Upper lobe of right lung (tissue), 1 donor: ENCODE measurements at regions not wholly inside any gene's neighbourhood (a gene's known extent, or its start where the extent isn't known, plus 50 kb on each side); places are given as distances from the start of the nearest gene placed in this dataset.

ENCODE experiments used
- ATAC-seq: fragments of 200-7000 bp; cut with Tn5 transposase; one replicate; pipeline ENCODE4 v1.9.1; 2020; ENCODE audit warnings: mild to moderate bottlenecking, moderate library complexity
- DNase-seq: peaks from one replicate; pipeline ENCODE4 v3.0.0-alpha.2; 2020
- H3K27ac ChIP-seq: fragments of 200-600 bp; one replicate; pipeline ENCODE4 v1.8.0; 2022
- H3K27me3 ChIP-seq: fragments of 200-600 bp; one replicate; pipeline ENCODE4 v1.8.0; 2022; ENCODE audit warnings: mild to moderate bottlenecking
- H3K36me3 ChIP-seq: fragments of 200-600 bp; one replicate; pipeline ENCODE4 v1.8.0; 2022
- H3K4me1 ChIP-seq: fragments of 200-600 bp; one replicate; pipeline ENCODE4 v1.8.0; 2022
- H3K4me3 ChIP-seq: fragments of 200-600 bp; one replicate; pipeline ENCODE4 v1.8.0; 2022; ENCODE audit warnings: mild to moderate bottlenecking
- H3K9me3 ChIP-seq: fragments of 200-600 bp; one replicate; pipeline ENCODE4 v1.8.0; 2022
- intact Hi-C: fragments of 100-400 bp; cut with DNase I; formaldehyde crosslinking; loops from one replicate; pipeline ENCODE4 v1.11.0; 2022
- TF ChIP-seq, protein P1 (sequence below): fragments of 200-600 bp; IDR thresholded peaks from one replicate; pipeline ENCODE4 v1.8.0; 2022; ENCODE audit warnings: antibody characterized with exemption
- donor health status: DM: no; HTN: yes; CAD: no; lungs with severe emphysema.

GRCh38 chr2:76444732-76445131 is 734.0 kb upstream of the GCFC2 start:
- H3K27me3 ChIP-seq = no peaks in the 10 kb centered on the region
- H3K4me3 ChIP-seq = no peak overlapping the region
- no peak for DNase-seq
- no peaks in the 10 kb centered on the region for H3K9me3 ChIP-seq
- ATAC-seq = no peak
- TF ChIP-seq, protein P1, sequence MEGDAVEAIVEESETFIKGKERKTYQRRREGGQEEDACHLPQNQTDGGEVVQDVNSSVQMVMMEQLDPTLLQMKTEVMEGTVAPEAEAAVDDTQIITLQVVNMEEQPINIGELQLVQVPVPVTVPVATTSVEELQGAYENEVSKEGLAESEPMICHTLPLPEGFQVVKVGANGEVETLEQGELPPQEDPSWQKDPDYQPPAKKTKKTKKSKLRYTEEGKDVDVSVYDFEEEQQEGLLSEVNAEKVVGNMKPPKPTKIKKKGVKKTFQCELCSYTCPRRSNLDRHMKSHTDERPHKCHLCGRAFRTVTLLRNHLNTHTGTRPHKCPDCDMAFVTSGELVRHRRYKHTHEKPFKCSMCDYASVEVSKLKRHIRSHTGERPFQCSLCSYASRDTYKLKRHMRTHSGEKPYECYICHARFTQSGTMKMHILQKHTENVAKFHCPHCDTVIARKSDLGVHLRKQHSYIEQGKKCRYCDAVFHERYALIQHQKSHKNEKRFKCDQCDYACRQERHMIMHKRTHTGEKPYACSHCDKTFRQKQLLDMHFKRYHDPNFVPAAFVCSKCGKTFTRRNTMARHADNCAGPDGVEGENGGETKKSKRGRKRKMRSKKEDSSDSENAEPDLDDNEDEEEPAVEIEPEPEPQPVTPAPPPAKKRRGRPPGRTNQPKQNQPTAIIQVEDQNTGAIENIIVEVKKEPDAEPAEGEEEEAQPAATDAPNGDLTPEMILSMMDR = no peak
- no peaks in the 10 kb centered on the region for H3K4me1 ChIP-seq
- intact Hi-C loops = no loop called here
- H3K36me3 ChIP-seq = no peaks in the 10 kb centered on the region
- H3K27ac ChIP-seq = no peak overlapping the region

- intact Hi-C loops = no loop called here
- no peaks in the 10 kb centered on the region for H3K4me1 ChIP-seq
- H3K4me3 ChIP-seq = no peak overlapping the region
- TF ChIP-seq, protein P1 = no peak
- no peaks in the 10 kb centered on the region for H3K27me3 ChIP-seq
- H3K27ac ChIP-seq = no peak overlapping the region
- H3K9me3 ChIP-seq = no peaks in the 10 kb centered on the region
- ATAC-seq = no peak
- DNase-seq = no peak
- H3K36me3 ChIP-seq = no peaks in the 10 kb centered on the region
Measured at GRCh38 chr2:76437564-76437963, 726.8 kb upstream of the GCFC2 start.

- H3K36me3 ChIP-seq = no peaks in the 10 kb centered on the region
- no peaks in the 10 kb centered on the region for H3K27me3 ChIP-seq
- H3K9me3 ChIP-seq = no peaks in the 10 kb centered on the region
- DNase-seq (no peak), ATAC-seq (no peak)
- no peak overlapping the region for H3K27ac ChIP-seq
- intact Hi-C loops = no loop called here
- TF ChIP-seq, protein P1 = no peak
- no peak overlapping the region for H3K4me3 ChIP-seq
- H3K4me1 ChIP-seq = no peaks in the 10 kb centered on the region
Measured at GRCh38 chr2:76429374-76429773, 718.7 kb upstream of the GCFC2 start.

GRCh38 chr2:76427452-76427851 is 716.7 kb upstream of the GCFC2 start:
- H3K27me3 ChIP-seq = no peaks in the 10 kb centered on the region
- ATAC-seq (no peak), DNase-seq (no peak)
- no peak overlapping the region for H3K4me3 ChIP-seq
- H3K27ac ChIP-seq = no peak overlapping the region
- TF ChIP-seq, protein P1 = no peak
- H3K36me3 ChIP-seq = no peaks in the 10 kb centered on the region
- H3K4me1 ChIP-seq = no peaks in the 10 kb centered on the region
- intact Hi-C loops = no loop called here
- H3K9me3 ChIP-seq = no peaks in the 10 kb centered on the region

DNA sequence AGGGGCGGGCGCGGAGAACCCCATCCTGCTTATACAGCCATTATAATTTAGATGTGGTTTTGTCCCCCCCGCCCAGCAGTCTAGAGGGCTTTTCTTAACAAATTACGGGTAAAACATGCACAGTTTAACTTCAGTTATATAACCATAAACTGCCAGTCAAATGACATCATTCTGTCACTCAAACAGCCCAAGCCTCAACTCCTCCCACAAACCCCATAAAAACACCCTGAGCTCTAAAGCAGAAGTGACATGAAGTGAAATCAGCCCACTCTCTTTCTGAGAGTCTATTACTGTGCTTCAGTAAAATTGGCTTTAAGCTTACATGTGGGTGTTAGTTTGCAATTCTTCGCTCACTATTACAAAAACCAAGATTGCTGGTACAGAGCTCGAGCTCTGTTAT is 705.1 kb upstream of the GCFC2 start:
- no peaks in the 10 kb centered on the region for H3K27me3 ChIP-seq
- H3K4me1 ChIP-seq = no peaks in the 10 kb centered on the region
- no peak overlapping the region for H3K4me3 ChIP-seq
- ATAC-seq = no peak
- intact Hi-C loops = no loop called here
- DNase-seq = no peak
- H3K36me3 ChIP-seq = no peaks in the 10 kb centered on the region
- H3K27ac ChIP-seq = no peak overlapping the region
- no peaks in the 10 kb centered on the region for H3K9me3 ChIP-seq
- TF ChIP-seq, protein P1 = no peak

GRCh38 chr2:76413436-76413835 is 702.7 kb upstream of the GCFC2 start:
- H3K36me3 ChIP-seq = no peaks in the 10 kb centered on the region
- no peak overlapping the region for H3K4me3 ChIP-seq
- ATAC-seq (no peak), DNase-seq (no peak)
- H3K27me3 ChIP-seq = no peaks in the 10 kb centered on the region
- no peaks in the 10 kb centered on the region for H3K9me3 ChIP-seq
- intact Hi-C loops = no loop called here
- TF ChIP-seq, protein P1 = no peak
- no peak overlapping the region for H3K27ac ChIP-seq
- no peaks in the 10 kb centered on the region for H3K4me1 ChIP-seq
